Right lobe of liver (tissue), 6 donors: ENCODE measurements at regions not wholly inside any gene's neighbourhood (a gene's known extent, or its start where the extent isn't known, plus 50 kb on each side); places are given as distances from the start of the nearest gene placed in this dataset.
"Not testable (repeated sequence)": the region's sequence is repeated elsewhere in the genome, so short reads cannot be mapped to it uniquely, and the experiment has no call there.

ENCODE experiments used
- ATAC-seq, 4 donors: fragments of 200-7000 bp; cut with Tn5 transposase; one replicate each; pipeline ENCODE4 v1.9.1; 2020; ENCODE audit warnings: mild to moderate bottlenecking in 4 of 4, moderate library complexity in 4 of 4
- DNase-seq, 3 donors: peaks; one replicate each; pipeline ENCODE4 v3.0.0-alpha.2; 2020
- H3K27ac ChIP-seq, 3 donors: fragments of 200-600 bp; one replicate each; pipeline ENCODE4 v1.8.0; 2022
- H3K27me3 ChIP-seq, 2 donors: fragments of 200-600 bp; one replicate each; pipeline ENCODE4 v1.8.0; 2022
- H3K36me3 ChIP-seq, 4 donors: fragments of 200-600 bp; sonication (generic) in 1 of 4; one replicate each; pipeline versions ENCODE4 v1.5.1 to v1.8.0; 2017 to 2022; ENCODE audit warnings: control low read depth in 1 of 4
- H3K4me1 ChIP-seq, 4 donors: fragments of 200-600 bp; sonication (generic) in 1 of 4; one replicate each; pipeline versions ENCODE4 v1.5.1 to v1.8.0; 2017 to 2022; ENCODE audit warnings: control low read depth in 1 of 4
- H3K4me3 ChIP-seq, 3 donors: fragments of 200-600 bp; one replicate each; pipeline ENCODE4 v1.8.0; 2022
- H3K9me3 ChIP-seq, 4 donors: fragments of 200-600 bp; sonication (generic) in 1 of 4; one replicate each; pipeline versions ENCODE4 v1.5.1 to v1.8.0; 2017 to 2022; ENCODE audit warnings: control low read depth in 1 of 4
- CTCF ChIP-seq, 4 donors: fragments of 200-600 bp in 3 of 4; fragments of 450-650 bp in 1 of 4; IDR thresholded peaks; one replicate each; pipeline versions ENCODE4 v1.5.1 to v1.8.0; 2016 to 2022; ENCODE audit warnings: antibody characterized with exemption in 4 of 4, mild to moderate bottlenecking in 2 of 4
- POLR2A ChIP-seq: fragments of 450-650 bp; IDR thresholded peaks from one replicate; pipeline ENCODE4 v1.6.1; 2017; ENCODE audit warnings: antibody characterized with exemption, mild to moderate bottlenecking
- WGBS: methylation state at CpG from one replicate; pipeline ENCODE4 v1.1.6; 2018; ENCODE audit warnings: low coverage, low lambda C conversion rate; ENCODE audit not compliant: insufficient coverage; ENCODE audit errors: missing lambda C conversion rate; 5-methylcytosine and 5-hydroxymethylcytosine counted together
- intact Hi-C, 2 donors: fragments of 100-400 bp; cut with DNase I; formaldehyde crosslinking; loops; one replicate each; pipeline versions ENCODE4 v1.11.2 to v1.14.1; 2022
- donor health status: DM: no; HTN: yes; CAD: no.
- donor health status: DM: no; HTN: no; CAD: no.
- donor health status: DM: no; HTN: no; CAD: no.
- donor health status: DM: no; HTN: yes; CAD: no.
- donor health status: DM: no; HTN: yes; CAD: no.

- intact Hi-C loops: no loop called here
- Histone ChIP-seq H3K9me3 (no peaks in the 10 kb centered on the region), H3K27me3 (no peaks in the 10 kb centered on the region), H3K27ac (no peak overlapping the region), H3K36me3 (no peaks in the 10 kb centered on the region), H3K4me1 (no peaks in the 10 kb centered on the region), H3K4me3 (no peak overlapping the region)
- ATAC-seq: no peak
- WGBS: 6% methylated on average over 2 of the region's 2 CpGs
- no peak for DNase-seq
- TF ChIP-seq POLR2A (no peak), CTCF (IDR thresholded peaks at IDR 0.05) (no peak)
Observed at GRCh38 chr5:40226906-40227305, 452.8 kb upstream of the PTGER4 start.

- intact Hi-C loops, ATAC-seq, H3K9me3 ChIP-seq, H3K4me3 ChIP-seq, H3K27ac ChIP-seq, H3K36me3 ChIP-seq, H3K4me1 ChIP-seq, DNase-seq, H3K27me3 ChIP-seq: not testable (repeated sequence)
- 75% methylated on average over 2 of the region's 2 CpGs for WGBS
Observed at GRCh38 chr5:40225147-40225546, 454.6 kb upstream of the PTGER4 start.

- no peaks in the 10 kb centered on the region for H3K9me3 ChIP-seq
- H3K27ac ChIP-seq: no peak overlapping the region
- no peaks in the 10 kb centered on the region for H3K4me1 ChIP-seq
- TF ChIP-seq CTCF (IDR thresholded peaks at IDR 0.05) (no peak), POLR2A (no peak)
- no peaks in the 10 kb centered on the region for H3K36me3 ChIP-seq
- intact Hi-C loops: no loop called here
- ATAC-seq (no peak), DNase-seq (no peak)
- H3K4me3 ChIP-seq: no peak overlapping the region
- H3K27me3 ChIP-seq: no peaks in the 10 kb centered on the region
- 48% methylated on average over 2 of the region's 2 CpGs for WGBS
Observed at GRCh38 chr5:40224421-40224820, 455.3 kb upstream of the PTGER4 start.

GRCh38 chr5:40223884-40224402 lies 455.8 kb upstream of the PTGER4 start:
- no peak overlapping the region for H3K27ac ChIP-seq
- H3K9me3 ChIP-seq: no peaks in the 10 kb centered on the region
- H3K4me3 ChIP-seq: no peak overlapping the region
- intact Hi-C loops: no loop called here
- no peak for TF ChIP-seq POLR2A
- no peak for TF ChIP-seq CTCF (IDR thresholded peaks at IDR 0.05)
- DNase-seq (no peak), ATAC-seq (no peak)
- H3K27me3 ChIP-seq: no peaks in the 10 kb centered on the region
- H3K4me1 ChIP-seq: no peaks in the 10 kb centered on the region
- WGBS: 49% methylated on average over 5 of the region's 5 CpGs
- no peaks in the 10 kb centered on the region for H3K36me3 ChIP-seq

GRCh38 chr5:40221796-40222195 lies 457.9 kb upstream of the PTGER4 start:
- 88% methylated on average over 4 of the region's 4 CpGs for WGBS
- intact Hi-C loops: no loop called here

More at GRCh38 chr5:40221796-40222195, 457.9 kb upstream of the PTGER4 start:
- Histone ChIP-seq H3K4me1 (no peaks in the 10 kb centered on the region), H3K27me3 (no peaks in the 10 kb centered on the region), H3K27ac (no peak overlapping the region), H3K4me3 (no peak overlapping the region), H3K9me3 (no peaks in the 10 kb centered on the region), H3K36me3 (no peaks in the 10 kb centered on the region)
- no peak for ATAC-seq
- DNase-seq: no peak
- TF ChIP-seq CTCF (IDR thresholded peaks at IDR 0.05) (no peak), POLR2A (no peak)
